ENCODE measurements at regions not wholly inside any gene's neighbourhood (a gene's known extent, or its start where the extent isn't known, plus 50 kb on each side); places are given as distances from the start of the nearest gene placed in this dataset.

DNA sequence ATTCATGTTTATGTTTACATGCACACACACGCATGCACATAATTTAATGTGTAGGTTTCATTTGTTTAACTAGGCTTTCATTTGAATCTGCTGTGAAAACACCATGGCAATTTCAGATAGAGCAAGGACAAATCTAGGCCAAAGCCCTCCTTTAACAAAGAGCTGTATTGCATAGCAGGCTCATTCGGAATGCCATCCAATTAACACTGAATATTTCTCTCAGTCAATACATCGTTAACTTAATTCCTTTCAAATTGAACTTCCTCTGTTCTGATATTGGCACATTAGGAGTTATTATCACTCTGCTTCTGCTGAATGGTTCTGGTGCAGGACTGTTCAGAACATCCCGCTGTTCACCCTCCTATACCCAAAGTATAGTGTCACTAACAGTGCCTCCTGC lies 435.1 kb upstream of the CDH20 start:
- TF ChIP-seq POLR2A (IDR thresholded peaks at IDR 0.05; ENCODE audit: low read depth, low read length): no peak
- no peak for TF ChIP-seq NFE2L2 (IDR thresholded peaks at IDR 0.05; ENCODE audit: low read depth, low read length)
- no peak for TF ChIP-seq CHD1 (IDR thresholded peaks at IDR 0.05; ENCODE audit: low read depth, low read length)
- TF ChIP-seq FOS (IDR thresholded peaks at IDR 0.05; ENCODE audit: low read depth, low read length): no peak
- no peak for TF ChIP-seq MAZ (IDR thresholded peaks at IDR 0.05; ENCODE audit: borderline replicate concordance, low read depth, low read length)
- TF ChIP-seq BHLHE40 (IDR thresholded peaks at IDR 0.05; ENCODE audit: low read depth, low read length): no peak
- no peak for TF ChIP-seq RAD21 (IDR thresholded peaks at IDR 0.05; ENCODE audit: low read length)
- TF ChIP-seq, protein P1, sequence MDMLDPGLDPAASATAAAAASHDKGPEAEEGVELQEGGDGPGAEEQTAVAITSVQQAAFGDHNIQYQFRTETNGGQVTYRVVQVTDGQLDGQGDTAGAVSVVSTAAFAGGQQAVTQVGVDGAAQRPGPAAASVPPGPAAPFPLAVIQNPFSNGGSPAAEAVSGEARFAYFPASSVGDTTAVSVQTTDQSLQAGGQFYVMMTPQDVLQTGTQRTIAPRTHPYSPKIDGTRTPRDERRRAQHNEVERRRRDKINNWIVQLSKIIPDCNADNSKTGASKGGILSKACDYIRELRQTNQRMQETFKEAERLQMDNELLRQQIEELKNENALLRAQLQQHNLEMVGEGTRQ (IDR thresholded peaks at IDR 0.05; ENCODE audit: low read depth, low read length): no peak
- TF ChIP-seq, protein P2, sequence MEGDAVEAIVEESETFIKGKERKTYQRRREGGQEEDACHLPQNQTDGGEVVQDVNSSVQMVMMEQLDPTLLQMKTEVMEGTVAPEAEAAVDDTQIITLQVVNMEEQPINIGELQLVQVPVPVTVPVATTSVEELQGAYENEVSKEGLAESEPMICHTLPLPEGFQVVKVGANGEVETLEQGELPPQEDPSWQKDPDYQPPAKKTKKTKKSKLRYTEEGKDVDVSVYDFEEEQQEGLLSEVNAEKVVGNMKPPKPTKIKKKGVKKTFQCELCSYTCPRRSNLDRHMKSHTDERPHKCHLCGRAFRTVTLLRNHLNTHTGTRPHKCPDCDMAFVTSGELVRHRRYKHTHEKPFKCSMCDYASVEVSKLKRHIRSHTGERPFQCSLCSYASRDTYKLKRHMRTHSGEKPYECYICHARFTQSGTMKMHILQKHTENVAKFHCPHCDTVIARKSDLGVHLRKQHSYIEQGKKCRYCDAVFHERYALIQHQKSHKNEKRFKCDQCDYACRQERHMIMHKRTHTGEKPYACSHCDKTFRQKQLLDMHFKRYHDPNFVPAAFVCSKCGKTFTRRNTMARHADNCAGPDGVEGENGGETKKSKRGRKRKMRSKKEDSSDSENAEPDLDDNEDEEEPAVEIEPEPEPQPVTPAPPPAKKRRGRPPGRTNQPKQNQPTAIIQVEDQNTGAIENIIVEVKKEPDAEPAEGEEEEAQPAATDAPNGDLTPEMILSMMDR (conservative IDR thresholded peaks at IDR 0.05; ENCODE audit: low read depth, low read length): no peak
- no peak for TF ChIP-seq CEBPB (IDR thresholded peaks at IDR 0.05; ENCODE audit: low read depth, low read length)
- TF ChIP-seq MXI1 (IDR thresholded peaks at IDR 0.05; ENCODE audit: borderline replicate concordance, low read depth, low read length): no peak
- TF ChIP-seq, protein P3, sequence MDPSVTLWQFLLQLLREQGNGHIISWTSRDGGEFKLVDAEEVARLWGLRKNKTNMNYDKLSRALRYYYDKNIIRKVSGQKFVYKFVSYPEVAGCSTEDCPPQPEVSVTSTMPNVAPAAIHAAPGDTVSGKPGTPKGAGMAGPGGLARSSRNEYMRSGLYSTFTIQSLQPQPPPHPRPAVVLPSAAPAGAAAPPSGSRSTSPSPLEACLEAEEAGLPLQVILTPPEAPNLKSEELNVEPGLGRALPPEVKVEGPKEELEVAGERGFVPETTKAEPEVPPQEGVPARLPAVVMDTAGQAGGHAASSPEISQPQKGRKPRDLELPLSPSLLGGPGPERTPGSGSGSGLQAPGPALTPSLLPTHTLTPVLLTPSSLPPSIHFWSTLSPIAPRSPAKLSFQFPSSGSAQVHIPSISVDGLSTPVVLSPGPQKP (IDR thresholded peaks at IDR 0.05; ENCODE audit: borderline replicate concordance, low read depth, low read length): no peak
- no peak for TF ChIP-seq SMC3 (IDR thresholded peaks at IDR 0.05; ENCODE audit: low read depth, low read length)
- no peak for TF ChIP-seq RCOR1 (IDR thresholded peaks at IDR 0.05; ENCODE audit: insufficient replicate concordance, low read length)
- TF ChIP-seq MAFK (IDR thresholded peaks at IDR 0.05; ENCODE audit: low read depth, low read length): no peak
- TF ChIP-seq RFX5 (IDR thresholded peaks at IDR 0.05; ENCODE audit: low read depth, low read length): no peak
- Histone ChIP-seq H2BK5ac (ENCODE audit: low read depth, low read length, poor library complexity, severe bottlenecking) (no peak overlapping the region), H2BK20ac (ENCODE audit: low read depth, low read length) (no peak overlapping the region), H4K8ac (ENCODE audit: low read depth in 2 of 2, low read length in 2 of 2) (no peak overlapping the region), H3K27me3 (ENCODE audit: control insufficient read depth, insufficient read depth, low read length) (no peaks in the 10 kb centered on the region), H3K14ac (replicated peaks; ENCODE audit: low read depth, low read length) (no peak overlapping the region), H3K4me3 (ENCODE audit: insufficient read depth, low read depth, low read length) (no peak overlapping the region), H3K18ac (ENCODE audit: low read depth, low read length) (no peak overlapping the region), H3K9ac (ENCODE audit: low read depth, low read length) (no peak overlapping the region), H4K20me1 (ENCODE audit: insufficient read depth, low read length) (no peaks in the 10 kb centered on the region), H2BK120ac (ENCODE audit: low read depth, low read length) (no peak overlapping the region), H4K5ac (ENCODE audit: low read depth, low read length) (no peak overlapping the region), H3K79me1 (ENCODE audit: low read depth in 1 of 2, low read length in 2 of 2) (no peaks in the 10 kb centered on the region), H2AK9ac (replicated peaks; ENCODE audit: low read depth, low read length, poor library complexity) (no peak overlapping the region), H3K4me1 (ENCODE audit: control insufficient read depth, insufficient read depth, low read length) (no peaks in the 10 kb centered on the region), H3K4me2 (ENCODE audit: low read depth, low read length) (no peak overlapping the region), H4K91ac (ENCODE audit: insufficient read depth, low read depth, low read length) (no peak overlapping the region), H3K9me3 (ENCODE audit: control insufficient read depth, insufficient read depth, low read length) (peaks cover 5% of the 10 kb centered on the region), H3K27ac (ENCODE audit: insufficient read depth, low read length) (no peak overlapping the region), H3K9me1 (ENCODE audit: insufficient read depth, low read length) (no peaks in the 10 kb centered on the region), H3K36me3 (ENCODE audit: control insufficient read depth, insufficient read depth, low read length) (no peaks in the 10 kb centered on the region), H3K56ac (ENCODE audit: extremely low read depth, insufficient read depth, low read length) (no peak overlapping the region), H3K23ac (ENCODE audit: low read depth, low read length) (no peak overlapping the region), H3K4ac (ENCODE audit: low read depth, low read length) (no peak overlapping the region), H2AFZ (replicated peaks; ENCODE audit: low read length, poor library complexity) (no peak overlapping the region), H2AK5ac (ENCODE audit: low read depth, low read length) (no peak overlapping the region), H2BK15ac (ENCODE audit: low read depth, low read length) (no peak overlapping the region)
- BruUV-seq (replicated peaks): no TSS peak
- ChIA-PET CTCF (no interaction called here), POLR2A (ENCODE audit: unreplicated experiment) (no interaction called here)
- in situ Hi-C loops (cut with MboI; ENCODE audit: low sequenced_read_pairs): no loop called here
- WGBS, 2 experiments (ENCODE audit: extremely low coverage in 2 of 2, insufficient read length in 1 of 2): no CpG with 5 or more reads among the region's 4 CpGs
- ATAC-seq (ENCODE audit: low read depth) (no peak), DNase-seq (no peak)
- intact Hi-C loops (cut with micrococcal nuclease): no loop called here
- dilution Hi-C loops (cut with HindIII; ENCODE audit: low sequenced_read_pairs, unreplicated experiment): no loop called here

Measured in IMR-90 (cell line).